Activated CD8-positive, alpha-beta memory T cell treated with anti-CD3 and anti-CD28 coated beads, Interleukin-2, amount 50 U/mL, for 24 hours (primary cell): ENCODE measurements at regions not wholly inside any gene's neighbourhood (a gene's known extent, or its start where the extent isn't known, plus 50 kb on each side); places are given as distances from the start of the nearest gene placed in this dataset.
"Not testable (repeated sequence)": the region's sequence is repeated elsewhere in the genome, so short reads cannot be mapped to it uniquely, and the experiment has no call there.

Source experiments
- DNase-seq: peaks from one replicate; pipeline ENCODE4 v3.0.0-alpha.2; 2020; ENCODE audit errors: extremely low read depth

DNA sequence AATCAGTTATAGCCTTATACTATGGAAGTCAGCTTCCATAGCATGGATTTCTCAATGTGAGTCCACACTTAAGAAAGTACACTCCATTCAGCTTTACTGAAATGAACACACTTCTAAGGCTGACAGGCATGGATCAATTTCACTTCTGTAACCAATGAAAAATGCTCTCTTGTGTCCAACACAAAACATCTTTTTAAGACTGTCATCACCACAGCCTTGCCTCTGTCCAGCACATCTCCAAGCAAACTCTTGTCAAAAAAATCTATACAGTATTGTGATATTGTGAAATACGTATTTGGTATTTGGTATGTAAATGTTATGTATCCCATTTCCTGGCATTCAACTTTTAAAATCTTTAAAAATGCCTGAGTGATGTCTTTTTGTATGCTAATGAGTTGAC is 208.7 kb downstream of the RAP2B start:
- no peak for DNase-seq

DNA sequence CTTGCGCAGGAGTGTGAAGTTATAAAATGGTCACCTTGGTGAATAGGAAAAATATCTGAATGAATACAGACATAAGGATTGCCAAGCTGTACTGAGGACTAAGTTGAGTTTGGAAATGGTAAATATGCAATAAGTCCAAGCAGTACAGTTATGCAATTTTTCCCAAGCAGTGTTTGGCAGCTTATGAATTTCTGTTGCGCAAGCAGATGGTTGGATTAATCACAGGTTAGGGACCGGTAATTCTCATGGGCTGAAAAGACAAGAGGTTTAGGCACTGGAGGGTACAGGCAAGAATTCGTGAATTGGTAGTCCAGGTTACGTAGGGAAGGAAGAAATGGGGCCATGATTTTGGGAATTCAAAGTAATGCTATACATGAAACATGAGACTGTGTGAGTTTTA is 210.3 kb downstream of the RAP2B start:
- DNase-seq = no peak

DNA sequence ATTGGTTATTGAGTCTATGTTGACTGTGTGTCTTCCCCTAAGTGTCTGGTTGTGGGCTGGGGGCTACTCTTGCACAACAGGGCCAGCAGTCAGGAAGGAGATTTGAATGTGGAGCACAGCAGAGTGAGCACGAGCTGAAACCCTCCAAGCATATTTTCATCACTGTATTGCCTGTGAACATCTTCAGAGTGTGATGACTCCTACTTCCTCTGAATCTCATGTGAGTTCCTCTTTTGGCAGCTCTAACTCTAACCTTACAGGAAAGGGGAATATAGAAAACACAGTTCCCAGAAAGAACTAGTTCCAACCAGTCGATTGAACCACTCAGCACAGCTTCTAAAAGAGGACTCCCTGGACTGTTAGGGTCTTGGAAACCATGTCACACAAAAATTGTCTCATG is 211.6 kb downstream of the RAP2B start:
- no peak for DNase-seq

DNA sequence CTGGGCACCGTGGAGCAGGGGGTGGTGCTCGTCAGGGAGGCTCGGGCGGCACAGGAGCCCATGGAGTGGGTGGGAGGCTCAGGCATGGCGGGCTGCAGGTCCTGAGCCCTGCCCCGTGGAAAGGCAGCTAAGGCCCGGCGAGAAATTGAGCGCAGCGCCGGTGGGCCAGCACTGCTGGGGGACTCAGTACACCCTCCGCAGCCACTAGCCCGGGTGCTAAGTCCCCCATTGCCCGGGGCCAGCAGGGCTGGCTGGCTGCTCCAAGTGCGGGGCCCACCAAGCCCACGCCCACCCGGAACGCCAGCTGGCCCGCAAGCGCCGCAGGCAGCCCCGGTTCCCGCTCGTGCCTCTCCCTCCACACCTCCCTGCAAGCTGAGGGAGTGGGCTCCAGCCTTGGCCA is 216.3 kb downstream of the RAP2B start:
- not testable (repeated sequence) for DNase-seq

DNA sequence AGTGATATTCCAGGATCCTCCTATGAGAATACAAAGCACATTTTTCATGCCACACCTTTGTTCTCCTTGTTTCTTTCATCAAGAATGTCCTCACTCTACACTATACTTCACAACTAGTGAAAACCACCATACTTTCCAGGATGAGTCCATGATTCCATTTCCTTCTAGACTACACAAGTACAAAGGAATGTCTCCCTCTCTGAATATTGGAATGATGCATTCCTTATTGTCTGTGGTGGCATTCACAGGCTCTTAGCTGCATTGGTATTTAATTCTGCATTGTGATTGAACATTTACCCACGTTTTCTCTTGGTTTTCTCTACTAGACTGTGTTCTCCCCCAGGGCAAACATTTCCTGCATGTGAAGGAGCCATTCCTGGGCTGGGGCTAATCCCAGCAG is 217.5 kb downstream of the RAP2B start:
- DNase-seq = no peak

DNA sequence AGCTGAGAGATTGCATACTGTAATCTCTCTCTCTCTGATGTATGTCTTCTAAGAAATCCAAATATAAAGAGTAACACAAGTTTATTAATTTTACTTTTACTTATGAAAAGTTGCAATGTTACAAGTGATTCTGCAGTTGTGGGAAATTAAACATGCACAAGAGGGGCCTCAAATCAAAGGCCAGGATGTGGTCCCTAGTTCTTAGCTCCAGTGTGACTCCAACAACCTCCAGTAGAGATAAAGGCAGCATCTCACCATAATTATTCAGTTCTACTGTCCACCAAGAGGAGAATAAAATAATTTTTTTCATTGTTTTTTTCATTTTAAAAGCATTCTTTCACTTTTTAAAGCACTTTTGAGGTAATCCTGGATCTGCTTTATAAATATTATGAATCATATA is 223.3 kb downstream of the RAP2B start:
- no peak for DNase-seq

DNA sequence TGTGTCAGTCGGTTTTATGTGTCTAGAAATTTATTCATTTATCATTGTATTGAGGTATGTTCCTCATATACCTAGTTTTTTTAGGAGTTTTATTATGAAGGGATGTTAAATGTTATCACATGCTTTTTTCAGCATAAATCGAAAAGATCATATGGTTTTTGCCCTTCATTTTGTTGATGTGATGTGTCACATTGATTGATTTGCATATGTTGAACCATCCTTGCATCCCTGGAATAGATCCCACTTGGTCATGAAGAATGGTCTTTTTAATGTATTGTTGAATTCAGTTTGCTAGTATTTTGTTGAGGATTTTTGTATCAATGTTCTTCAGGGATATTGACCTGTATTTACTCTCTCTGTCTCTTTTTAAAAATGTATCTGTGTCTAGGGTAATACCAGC is 230.3 kb downstream of the RAP2B start:
- DNase-seq = no peak

DNA sequence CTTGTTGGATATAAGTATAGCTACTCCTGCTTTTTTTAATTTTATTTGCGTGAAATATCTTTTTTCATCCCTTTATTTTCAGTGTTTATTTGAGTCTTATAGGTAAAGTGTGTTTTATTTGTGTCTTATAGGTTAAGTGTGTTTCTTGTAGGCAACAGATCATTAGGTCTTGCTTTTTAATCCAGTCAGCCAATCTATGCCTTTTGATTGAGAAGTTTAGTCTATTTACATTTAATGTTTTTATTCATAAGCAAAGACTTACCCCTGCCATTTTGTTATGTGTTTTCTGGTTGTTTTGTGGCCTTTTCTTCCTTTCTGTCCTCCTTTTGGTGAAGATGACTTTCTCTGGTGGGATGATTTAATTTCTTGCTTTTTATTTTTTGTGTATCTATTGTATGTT is 232.0 kb downstream of the RAP2B start:
- no peak for DNase-seq

DNA sequence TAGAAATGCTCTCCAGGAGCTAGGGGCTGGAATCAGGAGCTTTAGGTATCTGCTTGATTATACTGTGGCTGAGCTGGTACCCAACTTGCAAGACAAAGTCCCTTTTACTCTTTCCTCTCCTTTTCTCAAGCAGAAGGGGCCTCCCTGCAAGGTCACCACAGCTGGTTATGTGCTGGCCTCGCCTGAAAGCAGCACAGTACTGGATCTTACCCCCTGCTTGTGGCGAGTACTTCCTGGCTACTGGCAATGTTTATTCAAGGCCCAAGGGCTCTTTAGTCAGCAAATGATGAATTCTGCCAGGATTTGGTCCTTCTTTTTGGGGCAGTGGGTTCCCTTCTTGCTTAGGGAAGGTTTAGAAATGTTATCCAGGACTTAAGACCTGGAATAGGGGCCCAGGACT is 234.6 kb downstream of the RAP2B start:
- no peak for DNase-seq

DNA sequence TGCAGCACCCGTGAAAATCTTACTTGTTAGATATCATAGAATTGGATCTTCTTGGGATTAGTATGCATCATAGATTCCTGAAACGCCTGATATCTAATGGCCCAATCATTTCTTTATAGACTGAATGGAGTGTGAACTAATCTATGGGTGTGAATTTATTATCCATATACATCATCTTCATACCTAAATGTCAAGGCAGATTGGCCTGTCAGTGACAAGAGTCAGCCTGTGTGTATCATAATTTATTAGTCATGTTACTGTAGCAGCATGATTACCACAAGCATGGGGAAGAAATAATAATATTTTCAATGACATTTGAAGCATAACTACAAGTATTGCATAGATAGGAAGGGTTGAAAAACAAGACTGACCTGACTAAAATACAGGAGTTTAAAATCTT is 235.8 kb downstream of the RAP2B start:
- no peak for DNase-seq

DNA sequence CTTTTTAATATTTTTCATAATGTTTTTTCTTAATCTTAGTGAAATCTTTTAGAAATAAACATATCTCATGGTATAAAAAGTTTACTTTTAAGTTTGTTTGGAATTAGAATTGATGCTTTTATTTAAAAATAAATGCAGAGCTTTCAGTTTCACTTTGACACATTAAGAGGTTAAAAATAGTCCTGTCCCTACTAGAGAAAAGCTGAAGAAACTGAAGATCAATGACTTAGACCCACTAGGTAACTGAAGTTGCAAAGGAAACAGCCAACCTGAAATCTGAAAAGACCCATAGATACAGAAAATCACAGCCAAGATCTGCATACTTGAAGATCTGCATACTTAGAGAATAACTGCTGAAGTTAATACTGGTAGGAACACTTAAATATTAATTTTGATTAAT is 237.6 kb downstream of the RAP2B start:
- no peak for DNase-seq

DNA sequence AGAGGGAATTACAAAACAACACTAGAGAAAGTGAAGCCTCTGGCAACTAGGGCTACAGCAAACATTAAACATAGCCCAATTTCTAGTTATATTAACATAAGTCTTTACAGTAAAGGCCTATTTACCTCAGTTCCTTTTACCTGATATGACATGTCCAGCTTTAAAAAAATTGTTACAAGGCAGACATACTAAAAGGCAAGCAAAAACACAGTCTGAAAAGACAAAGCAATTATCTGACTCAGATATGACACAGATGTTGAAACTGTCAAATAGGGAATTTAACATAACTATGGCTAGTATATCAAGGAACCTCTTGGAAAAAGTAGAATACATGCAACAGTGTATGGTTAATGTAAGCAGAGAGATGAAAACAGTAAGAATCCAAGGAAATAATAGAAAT is 238.6 kb downstream of the RAP2B start:
- DNase-seq = no peak

DNA sequence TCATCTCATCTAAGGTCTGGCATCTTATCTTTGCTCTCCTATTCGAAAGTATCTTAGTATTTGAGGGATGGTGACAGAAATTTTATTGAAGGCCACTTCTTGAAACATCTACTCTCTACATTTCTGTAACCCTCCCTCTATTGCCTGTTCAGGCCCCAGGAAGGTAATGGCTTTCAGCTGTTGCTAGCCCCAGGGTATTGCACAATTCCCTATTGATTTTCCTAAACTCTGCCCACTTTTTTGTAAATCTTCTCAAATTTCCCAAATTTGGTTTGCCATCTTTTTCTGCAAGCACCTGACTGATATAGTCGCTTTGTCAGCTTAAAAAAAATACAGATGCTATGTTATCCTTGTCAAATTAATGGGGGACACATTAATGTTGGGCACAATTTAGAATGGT is 242.1 kb downstream of the RAP2B start:
- DNase-seq = no peak

DNA sequence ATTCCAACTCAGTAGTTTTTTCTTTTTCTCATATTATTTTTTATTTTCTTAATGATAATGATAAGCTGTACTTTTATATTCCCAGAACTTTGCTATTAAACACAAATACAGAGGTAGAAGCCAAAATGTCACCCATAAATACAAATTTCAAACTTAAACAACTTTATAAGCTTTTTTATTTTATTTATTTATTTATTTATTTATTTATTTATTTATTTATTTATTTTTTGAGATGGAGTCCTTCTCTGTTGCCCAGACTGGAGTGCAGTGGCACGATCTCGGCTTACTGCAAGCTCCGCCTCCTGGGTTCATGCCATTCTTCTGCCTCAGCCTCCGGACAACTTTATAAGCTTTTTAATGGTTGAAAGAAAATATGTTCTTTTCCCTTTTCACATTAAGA is 243.3 kb downstream of the RAP2B start:
- not testable (repeated sequence) for DNase-seq

DNA sequence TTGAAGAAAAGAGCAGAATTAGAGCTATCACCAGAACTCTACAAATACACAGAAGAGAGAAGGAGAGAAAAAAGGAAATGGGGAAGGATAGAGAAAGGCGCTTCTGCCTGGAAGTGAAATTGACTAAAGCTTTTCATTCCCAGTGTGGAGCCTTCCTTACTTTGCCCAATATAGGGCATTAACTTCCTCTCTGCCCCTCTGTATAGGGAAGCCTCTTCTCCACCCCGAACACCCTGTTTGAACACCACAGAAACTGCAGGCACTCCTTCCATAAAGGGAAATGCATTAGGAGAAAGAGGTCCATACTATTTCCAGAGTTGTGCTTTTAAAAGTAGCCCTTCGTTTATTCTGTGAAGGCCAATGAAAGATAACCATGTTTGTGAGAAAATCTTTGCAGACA is 248.5 kb downstream of the RAP2B start:
- no peak for DNase-seq

DNA sequence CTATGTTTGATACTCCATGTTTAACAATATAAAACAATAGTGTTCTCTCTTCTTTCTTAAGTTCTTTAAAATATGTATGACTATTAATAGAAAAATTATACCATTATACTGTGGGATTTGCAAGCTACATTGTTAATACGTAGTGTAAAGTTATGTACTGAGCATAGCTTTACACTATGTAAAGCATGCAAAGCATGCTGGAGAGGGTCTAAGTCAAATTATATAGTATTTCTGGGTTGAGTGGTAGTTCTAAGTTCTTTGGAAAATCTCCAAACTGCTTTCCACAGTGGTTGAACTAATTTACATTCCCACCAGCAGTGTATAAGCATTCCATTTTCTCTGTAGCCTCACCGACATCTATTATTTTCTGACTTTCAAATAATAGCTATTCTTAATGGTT is 253.0 kb downstream of the RAP2B start:
- DNase-seq = no peak

DNA sequence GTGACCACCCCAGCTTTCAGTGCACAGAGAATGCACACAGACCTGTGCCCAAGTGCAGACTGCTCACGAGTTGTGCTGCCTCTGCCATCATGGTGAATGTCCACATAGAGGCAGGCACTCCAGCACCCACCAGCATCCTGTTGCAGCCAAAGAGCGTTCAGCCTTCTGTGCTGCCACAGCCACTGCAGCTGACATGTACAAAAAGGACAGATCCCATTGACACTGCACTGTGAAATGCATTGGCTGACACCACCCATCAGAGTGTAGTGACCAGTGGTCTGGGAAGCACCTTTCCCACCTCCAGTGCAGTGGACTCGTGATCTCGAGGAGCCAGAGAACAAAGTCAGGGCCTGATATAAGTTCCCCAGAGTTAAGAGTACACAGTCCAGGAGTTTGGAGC is 260.3 kb downstream of the RAP2B start:
- no peak for DNase-seq

DNA sequence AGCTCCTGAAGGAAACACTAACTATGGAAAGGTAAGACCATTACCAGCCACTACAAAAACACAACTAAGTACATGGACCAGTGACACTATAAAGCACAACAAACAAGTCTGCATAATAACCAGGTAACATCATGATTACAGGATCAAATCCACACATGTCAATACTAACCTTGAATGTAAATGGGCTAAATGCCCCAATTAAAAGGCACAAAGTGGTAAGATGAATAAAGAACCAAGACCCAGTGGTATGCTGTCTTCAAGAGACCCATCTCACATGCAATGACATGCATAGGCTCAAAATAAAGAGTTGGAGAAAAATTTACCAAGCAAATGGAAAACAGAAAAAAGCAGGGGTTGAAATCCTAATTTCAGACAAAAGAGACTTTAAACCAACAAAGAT is 261.8 kb downstream of the RAP2B start:
- not testable (repeated sequence) for DNase-seq

DNA sequence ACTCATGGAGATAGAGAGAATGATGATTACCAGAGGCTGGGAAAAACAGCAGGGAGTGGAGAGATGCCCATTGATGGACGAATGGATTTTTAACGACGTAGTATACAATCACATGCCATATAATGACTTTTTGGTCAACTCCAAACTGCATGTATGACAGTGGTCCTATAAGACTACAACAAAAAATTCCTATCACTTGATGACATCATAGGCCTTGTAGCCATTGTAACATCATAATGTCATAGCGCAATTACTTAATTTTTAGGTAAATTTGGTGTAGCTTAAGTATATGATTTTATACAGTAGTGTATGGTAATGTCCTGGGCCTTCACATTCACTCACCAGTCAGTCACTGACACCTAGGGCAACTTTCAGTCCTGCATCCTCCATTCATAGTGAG is 264.3 kb downstream of the RAP2B start:
- DNase-seq = no peak

DNA sequence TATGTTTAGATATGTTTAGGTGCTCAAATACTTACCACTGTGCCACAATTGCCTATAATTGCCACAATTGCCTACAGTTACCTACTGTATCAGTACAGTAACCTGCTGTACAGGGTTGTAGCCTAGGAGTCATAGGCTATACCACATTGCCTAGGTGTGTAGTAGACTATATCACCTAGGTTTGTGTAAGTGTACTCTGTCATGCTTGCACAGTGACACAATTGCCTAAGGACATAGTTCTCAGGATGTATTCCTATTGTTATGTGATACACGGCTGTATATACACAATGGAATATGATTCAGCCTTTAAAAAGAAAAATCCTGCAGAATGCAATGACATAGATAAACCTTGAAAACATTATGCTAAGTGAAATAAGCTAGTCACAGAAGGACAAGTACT is 264.8 kb downstream of the RAP2B start:
- DNase-seq = no peak

DNA sequence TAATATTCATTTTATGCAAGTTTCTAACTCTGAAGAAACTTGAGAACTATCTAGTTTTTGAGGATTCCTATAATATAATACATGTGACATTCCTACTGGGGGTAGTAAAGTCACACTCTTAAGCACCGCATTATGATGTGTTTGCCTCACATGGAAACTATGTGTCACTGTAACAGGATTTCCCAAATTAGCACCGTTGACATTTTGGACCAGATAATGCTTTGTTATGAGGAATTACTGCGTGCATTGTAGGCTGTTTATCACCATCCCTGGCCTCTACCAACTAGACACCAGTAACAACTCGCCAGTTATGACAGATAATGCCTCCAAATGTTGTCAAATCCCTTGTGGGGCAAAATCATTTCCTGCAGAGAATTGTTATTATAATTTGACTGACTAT is 267.8 kb downstream of the RAP2B start:
- no peak for DNase-seq

DNA sequence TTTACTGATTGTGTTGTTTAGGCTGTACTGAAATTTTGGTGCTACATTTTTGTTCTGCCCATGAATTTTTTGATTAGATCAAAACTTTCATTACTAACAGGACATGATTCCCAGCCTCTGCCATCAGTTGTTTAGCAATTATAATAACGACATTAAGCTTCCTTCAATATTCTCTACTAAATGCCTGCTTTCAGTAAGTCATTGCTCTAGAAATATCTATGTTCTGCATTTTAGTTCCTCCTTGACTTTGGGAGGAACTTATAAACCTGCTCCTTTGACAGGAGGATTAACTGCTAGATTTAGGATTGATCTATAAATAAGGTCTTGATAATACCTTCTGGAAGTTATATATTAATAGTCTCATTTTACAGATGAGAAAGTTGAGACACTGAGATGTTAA is 269.1 kb downstream of the RAP2B start:
- DNase-seq = no peak

DNA sequence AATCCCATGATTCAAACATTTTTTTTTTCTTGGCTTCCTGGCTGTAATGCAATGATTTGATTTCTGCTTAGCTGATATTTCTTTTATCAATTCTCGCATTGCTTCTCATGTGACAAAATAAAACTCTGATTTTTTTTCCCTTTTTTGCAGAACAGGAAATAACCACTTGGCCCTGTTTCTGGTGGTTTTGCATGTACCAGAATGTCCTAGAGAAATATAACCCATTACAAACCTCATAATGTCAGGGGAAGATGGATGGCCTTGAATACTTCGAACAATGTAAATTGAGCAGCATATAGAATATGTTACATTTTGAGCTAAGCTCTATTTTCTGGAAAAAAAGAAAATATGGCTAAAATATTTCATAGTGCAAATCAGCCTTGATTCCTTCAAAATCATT is 275.6 kb downstream of the RAP2B start:
- no peak for DNase-seq

DNA sequence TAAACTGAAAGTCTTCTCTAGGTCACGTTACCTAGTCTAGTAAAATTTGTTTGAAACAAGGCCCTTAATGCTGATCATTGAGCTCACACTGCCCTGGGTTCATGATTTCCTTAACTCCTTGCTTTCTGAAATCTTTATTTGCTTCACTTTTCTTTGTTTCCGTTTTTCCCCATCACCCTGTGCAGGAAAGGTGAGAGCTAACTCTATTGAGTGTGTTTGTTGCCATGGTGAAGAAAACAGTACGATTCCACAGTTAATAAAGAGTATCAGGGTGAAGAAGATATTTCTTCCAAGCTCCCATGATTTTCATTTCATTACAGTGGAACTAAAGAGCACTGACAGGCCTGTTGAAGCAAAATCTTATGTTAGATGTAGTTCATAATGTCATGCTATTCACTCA is 276.2 kb downstream of the RAP2B start:
- no peak for DNase-seq

DNA sequence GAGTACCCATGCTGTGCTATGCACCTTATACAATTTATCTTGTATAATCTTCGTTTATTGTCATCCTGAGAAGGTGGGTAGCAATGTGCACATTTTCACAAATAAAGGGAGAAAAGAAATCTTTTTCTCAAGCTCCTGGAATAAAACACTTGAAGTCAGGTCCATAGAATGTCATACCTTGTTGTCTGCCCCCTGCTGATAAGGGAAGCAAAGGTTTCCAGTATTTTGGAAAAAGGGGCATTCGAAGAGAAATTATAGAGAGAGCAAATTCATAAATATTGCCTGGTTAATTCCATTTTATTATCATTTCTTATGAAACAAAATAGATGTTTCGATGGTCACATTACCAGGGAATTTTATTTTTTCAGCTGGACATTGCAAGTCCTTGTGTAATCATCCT is 277.8 kb downstream of the RAP2B start:
- no peak for DNase-seq
